Keratinocyte (primary cell): ENCODE measurements at regions not wholly inside any gene's neighbourhood (a gene's known extent, or its start where the extent isn't known, plus 50 kb on each side); places are given as distances from the start of the nearest gene placed in this dataset.

Source experiments
- DNase-seq: peaks from one replicate; pipeline ENCODE4 v3.0.0-alpha.2; 2011; ENCODE audit warnings: low read depth, missing footprints, low spot score
- FAIRE-seq: peaks from 2 replicates; lab custom pipeline; 2011; peaks lifted over from hg19 to GRCh38; lab: Jason Lieb, UNC
- H2AFZ ChIP-seq: 2 replicates; pipeline ENCODE4 v1.6.0; 2012; ENCODE audit warnings: low read length, control low read depth, inconsistent platforms; ENCODE audit not compliant: control insufficient read depth
- H3K27ac ChIP-seq: 2 replicates; pipeline ENCODE4 v1.5.1; 2011; ENCODE audit warnings: low read length; ENCODE audit not compliant: control insufficient read depth, insufficient read depth
- H3K27me3 ChIP-seq: 3 replicates; pipeline ENCODE4 v1.6.0; 2011; ENCODE audit warnings: low read length; ENCODE audit not compliant: control insufficient read depth, insufficient read depth; ENCODE audit errors: extremely low read depth
- H3K36me3 ChIP-seq, 2 experiments: 2 replicates in 1 of 2; 3 replicates in 1 of 2; pipeline ENCODE4 v1.5.1; 2011; ENCODE audit warnings: low read length in 2 of 2, mild to moderate bottlenecking in 1 of 2; ENCODE audit not compliant: control insufficient read depth in 2 of 2, insufficient read depth in 2 of 2; ENCODE audit errors: extremely low read depth in 1 of 2
- H3K4me1 ChIP-seq: 3 replicates; pipeline ENCODE4 v1.5.1; 2011; ENCODE audit warnings: low read length; ENCODE audit not compliant: control insufficient read depth, insufficient read depth; ENCODE audit errors: extremely low read depth
- H3K4me2 ChIP-seq: 3 replicates; pipeline ENCODE4 v1.6.0; 2011; ENCODE audit warnings: low read depth, low read length; ENCODE audit not compliant: control insufficient read depth, insufficient read depth; ENCODE audit errors: extremely low read depth
- H3K4me3 ChIP-seq, 3 experiments: fragments of 200-600 bp in 1 of 3; sonication (generic) in 1 of 3; 2 replicates in 2 of 3; 3 replicates in 1 of 3; pipeline ENCODE4 v1.5.1; 2011 to 2016; ENCODE audit warnings: low read length in 3 of 3, mild to moderate bottlenecking in 3 of 3, control low read depth in 2 of 3, inconsistent platforms in 1 of 3, low read depth in 1 of 3, mixed read lengths in 1 of 3, mixed run types in 1 of 3, moderate library complexity in 1 of 3; ENCODE audit not compliant: control insufficient read depth in 2 of 3, insufficient read depth in 2 of 3; ENCODE audit errors: extremely low read depth in 1 of 3
- H3K79me2 ChIP-seq: 2 replicates; pipeline ENCODE4 v1.6.0; 2012; ENCODE audit warnings: low read length; ENCODE audit not compliant: control insufficient read depth, insufficient read depth
- H3K9ac ChIP-seq: 3 replicates; pipeline ENCODE4 v1.6.0; 2011; ENCODE audit warnings: low read length; ENCODE audit not compliant: control insufficient read depth, insufficient read depth; ENCODE audit errors: extremely low read depth
- H3K9me1 ChIP-seq: 3 replicates; pipeline ENCODE4 v1.6.0; 2011; ENCODE audit warnings: low read length; ENCODE audit not compliant: control insufficient read depth, insufficient read depth; ENCODE audit errors: extremely low read depth
- H3K9me3 ChIP-seq: 2 replicates; pipeline ENCODE4 v1.5.1; 2012; ENCODE audit warnings: low read depth, low read length; ENCODE audit not compliant: control insufficient read depth
- H4K20me1 ChIP-seq: 3 replicates; pipeline ENCODE4 v1.6.0; 2011; ENCODE audit warnings: low read length; ENCODE audit not compliant: control insufficient read depth, insufficient read depth; ENCODE audit errors: extremely low read depth
- CTCF ChIP-seq, 3 experiments: IDR thresholded peaks in 1 of 3; conservative IDR thresholded peaks in 1 of 3; optimal IDR thresholded peaks in 1 of 3; 2 replicates in 2 of 3; 3 replicates in 1 of 3; pipeline versions ENCODE3 to v1.5.1; 2011; ENCODE audit warnings: low read length in 3 of 3, mild to moderate bottlenecking in 3 of 3, moderate library complexity in 2 of 3, control low read depth in 1 of 3, inconsistent platforms in 1 of 3; ENCODE audit not compliant: insufficient read depth in 2 of 3; ENCODE audit errors: extremely low read depth in 1 of 3
- EZH2 ChIP-seq: IDR thresholded peaks from one replicate; pipeline ENCODE4 v1.6.1; 2012; ENCODE audit warnings: inconsistent platforms, mild to moderate bottlenecking, low read length, moderate library complexity
- dilution Hi-C: fragments of 300-500 bp; cut with MboI; formaldehyde crosslinking; loops from one replicate; pipeline ENCODE4 v1.7.0; 2020; ENCODE audit warnings: low sequenced_read_pairs; ENCODE audit not compliant: extremely low pct_ligation_motif_present

- Histone ChIP-seq H3K27ac (no peak overlapping the region), H3K4me2 (no peak overlapping the region), H4K20me1 (no peaks in the 10 kb centered on the region), H3K9me3 (no peaks in the 10 kb centered on the region), H3K79me2 (no peaks in the 10 kb centered on the region), H3K4me3 (no peak overlapping the region), H3K4me1 (no peaks in the 10 kb centered on the region), H3K9ac (no peak overlapping the region), H3K36me3 (no peaks in the 10 kb centered on the region), H3K27me3 (no peaks in the 10 kb centered on the region), H2AFZ (no peak overlapping the region), H3K9me1 (no peaks in the 10 kb centered on the region)
- DNase-seq (no peak), FAIRE-seq (no peak)
- TF ChIP-seq CTCF (optimal IDR thresholded peaks at IDR 0.05 in 1 of 3, IDR thresholded peaks at IDR 0.05 in 1 of 3, conservative IDR thresholded peaks at IDR 0.05 in 1 of 3; ENCODE audit: extremely low read depth in 1 of 3, insufficient read depth in 2 of 3, low read length in 3 of 3) (no peak), EZH2 (no peak)
- dilution Hi-C loops = no loop called here
Observed at GRCh38 chr18:73961804-73962203, 185.8 kb downstream of the FBXO15 start.

GRCh38 chr18:73959352-73959751 lies 188.3 kb downstream of the FBXO15 start:
- DNase-seq = no peak
- no peak overlapping the region for H3K4me2 ChIP-seq

More at GRCh38 chr18:73959352-73959751, 188.3 kb downstream of the FBXO15 start:
- H3K9ac ChIP-seq = no peak overlapping the region
- H3K9me1 ChIP-seq = no peaks in the 10 kb centered on the region
- no peaks in the 10 kb centered on the region for H3K27me3 ChIP-seq
- H2AFZ ChIP-seq = no peak overlapping the region
- no peaks in the 10 kb centered on the region for H3K4me1 ChIP-seq
- no peak overlapping the region for H3K4me3 ChIP-seq
- no peak for FAIRE-seq
- no peaks in the 10 kb centered on the region for H4K20me1 ChIP-seq
- no peak for TF ChIP-seq EZH2
- TF ChIP-seq CTCF (optimal IDR thresholded peaks at IDR 0.05 in 1 of 3, IDR thresholded peaks at IDR 0.05 in 1 of 3, conservative IDR thresholded peaks at IDR 0.05 in 1 of 3; ENCODE audit: extremely low read depth in 1 of 3, insufficient read depth in 2 of 3, low read length in 3 of 3) = no peak
- no peaks in the 10 kb centered on the region for H3K36me3 ChIP-seq
- no peak overlapping the region for H3K27ac ChIP-seq
- no peaks in the 10 kb centered on the region for H3K79me2 ChIP-seq
- H3K9me3 ChIP-seq = no peaks in the 10 kb centered on the region
- dilution Hi-C loops = no loop called here
